ENCODE measurements at regions not wholly inside any gene's neighbourhood (a gene's known extent, or its start where the extent isn't known, plus 50 kb on each side); places are given as distances from the start of the nearest gene placed in this dataset.

DNA sequence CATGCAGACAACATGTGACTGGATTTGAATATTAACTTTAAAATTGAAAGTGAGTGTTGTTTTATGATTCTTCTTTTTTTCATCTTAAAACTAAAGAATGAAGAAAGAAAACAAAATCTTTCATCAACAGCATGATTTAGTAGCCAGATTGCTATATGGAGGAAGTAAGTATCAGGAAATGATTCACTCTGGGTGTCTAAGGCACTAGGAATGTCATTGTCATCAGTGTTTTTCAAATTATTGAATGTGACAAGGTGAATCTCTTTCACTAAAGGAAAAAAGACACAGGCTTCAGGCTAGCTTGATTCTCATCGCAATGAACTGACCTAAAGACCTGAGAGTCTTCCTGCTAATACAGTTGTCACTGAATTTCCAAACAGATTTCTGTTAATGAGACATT, 430.1 kb downstream of the FBXO15 start:
- no peak for DNase-seq (ENCODE audit: extremely low read depth, low read depth)
- no peak for TF ChIP-seq CTCF (IDR thresholded peaks at IDR 0.05; ENCODE audit: low read depth, low read length)

- no peak for TF ChIP-seq CTCF (IDR thresholded peaks at IDR 0.05; ENCODE audit: low read depth, low read length)
- DNase-seq (ENCODE audit: extremely low read depth, low read depth) = no peak
Observed at GRCh38 chr18:73715210-73715670, 432.4 kb downstream of the FBXO15 start.

DNA sequence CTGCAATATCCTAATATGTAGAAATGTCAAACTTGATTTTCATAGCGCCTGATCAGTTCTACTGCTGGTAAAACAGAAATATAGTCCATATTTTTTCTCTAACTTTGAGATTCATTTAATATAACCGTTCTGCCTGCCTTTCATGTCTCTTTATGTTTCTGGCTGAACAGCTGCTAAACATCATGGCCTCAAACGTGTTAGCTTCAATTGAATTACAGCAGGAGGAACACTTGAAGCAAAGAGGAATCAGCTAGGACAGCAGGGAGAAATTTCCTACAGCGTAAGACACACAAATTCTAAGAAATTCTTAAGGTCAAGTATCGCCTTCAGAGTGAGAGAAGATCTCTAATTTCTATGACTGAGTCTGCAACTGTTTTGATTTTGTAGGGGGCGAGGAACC, 433.2 kb downstream of the FBXO15 start:
- DNase-seq (ENCODE audit: extremely low read depth, low read depth) = no peak
- no peak for TF ChIP-seq CTCF (IDR thresholded peaks at IDR 0.05; ENCODE audit: low read depth, low read length)

GRCh38 chr18:73711256-73711655, 436.4 kb downstream of the FBXO15 start:
- DNase-seq (ENCODE audit: extremely low read depth, low read depth) = no peak
- no peak for TF ChIP-seq CTCF (IDR thresholded peaks at IDR 0.05; ENCODE audit: low read depth, low read length)

- DNase-seq (ENCODE audit: extremely low read depth, low read depth) = no peak
- no peak for TF ChIP-seq CTCF (IDR thresholded peaks at IDR 0.05; ENCODE audit: low read depth, low read length)
Observed at GRCh38 chr18:73708591-73708990, 439.0 kb downstream of the FBXO15 start.

DNA sequence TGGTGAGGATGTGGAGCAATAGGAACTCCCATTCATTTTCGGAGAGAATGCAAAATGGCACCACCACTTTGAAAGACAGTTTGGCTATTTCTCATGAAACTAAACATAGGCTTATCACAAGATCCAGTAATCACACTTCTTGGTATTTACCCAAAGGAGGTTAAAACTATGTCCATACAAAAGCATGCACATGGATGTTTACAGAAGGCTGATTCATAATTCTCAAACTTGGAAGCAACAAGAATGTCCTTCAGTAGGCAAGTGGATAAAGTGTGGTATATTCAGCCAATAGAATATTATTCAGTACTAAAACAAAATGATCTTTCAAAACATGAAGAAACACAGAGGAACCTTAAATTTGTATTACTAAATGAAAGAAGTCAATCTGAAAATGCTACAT, 440.6 kb downstream of the FBXO15 start:
- DNase-seq (ENCODE audit: extremely low read depth, low read depth) = no peak
- no peak for TF ChIP-seq CTCF (IDR thresholded peaks at IDR 0.05; ENCODE audit: low read depth, low read length)

DNA sequence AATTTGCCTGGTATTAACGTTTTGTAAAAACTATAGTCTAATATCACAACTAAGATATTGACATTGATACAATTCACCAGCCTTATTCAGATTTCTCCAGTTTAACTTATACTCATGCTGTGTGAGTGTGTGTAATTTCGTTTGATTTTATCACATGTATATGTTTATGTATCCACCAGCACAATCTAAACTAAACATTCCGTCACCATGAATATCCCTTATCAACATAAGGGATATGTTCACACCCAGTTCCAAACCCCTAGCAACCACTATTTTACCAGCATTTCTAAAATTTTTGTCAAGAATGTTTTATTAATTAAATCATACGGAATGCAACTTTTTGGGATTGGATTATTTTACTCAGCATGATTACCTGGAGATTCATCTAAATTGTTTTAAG, 450.3 kb downstream of the FBXO15 start:
- no peak for DNase-seq (ENCODE audit: extremely low read depth, low read depth)
- TF ChIP-seq CTCF (IDR thresholded peaks at IDR 0.05; ENCODE audit: low read depth, low read length) = no peak
